ENCODE measurements at regions not wholly inside any gene's neighbourhood (a gene's known extent, or its start where the extent isn't known, plus 50 kb on each side); places are given as distances from the start of the nearest gene placed in this dataset.
"Not testable (repeated sequence)": the region's sequence is repeated elsewhere in the genome, so short reads cannot be mapped to it uniquely, and the experiment has no call there.

DNA sequence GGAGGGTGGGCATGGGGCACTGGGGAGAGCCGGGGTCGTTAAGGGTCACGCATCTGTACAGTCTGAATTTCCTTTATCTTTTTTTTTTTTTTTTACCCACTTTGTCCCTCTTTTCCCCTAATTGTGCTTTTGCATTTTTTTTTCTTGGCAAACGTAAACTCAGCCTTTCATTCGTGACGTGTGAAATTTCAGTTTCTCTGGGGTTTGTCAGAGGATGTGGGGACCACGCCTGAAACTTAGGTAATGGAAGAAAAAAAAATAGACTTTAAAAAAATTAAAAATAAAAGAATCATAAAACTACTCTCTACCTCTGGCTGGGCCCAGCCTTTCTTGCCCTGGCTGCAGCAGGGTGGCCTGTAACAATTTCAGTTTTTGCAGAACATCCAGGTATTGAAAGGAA, 68.3 kb upstream of the ZNF658 start:
- H3K4me1 ChIP-seq (ENCODE audit: control insufficient read depth, insufficient read depth, low read length); H3K9me3 ChIP-seq (ENCODE audit: control insufficient read depth, insufficient read depth, low read depth, low read length); CTCF ChIA-PET; POLR2A ChIA-PET; H3K36me3 ChIP-seq (ENCODE audit: control insufficient read depth in 2 of 2, insufficient read depth in 1 of 2, low read length in 2 of 2); H3K27ac ChIP-seq (ENCODE audit: extremely low read depth, low read depth, low read length); H3K4me3 ChIP-seq (ENCODE audit: low read depth, low read length): not testable (repeated sequence)

- H3K4me3 ChIP-seq (ENCODE audit: low read depth, low read length); H3K36me3 ChIP-seq (ENCODE audit: control insufficient read depth in 2 of 2, insufficient read depth in 1 of 2, low read length in 2 of 2); POLR2A ChIA-PET; CTCF ChIA-PET; H3K4me1 ChIP-seq (ENCODE audit: control insufficient read depth, insufficient read depth, low read length); H3K27ac ChIP-seq (ENCODE audit: extremely low read depth, low read depth, low read length); H3K9me3 ChIP-seq (ENCODE audit: control insufficient read depth, insufficient read depth, low read depth, low read length): not testable (repeated sequence)
These were observed 63.1 kb upstream of the ZNF658 start for GRCh38 chr9:66837242-66837937.
